ENCODE measurements at regions not wholly inside any gene's neighbourhood (a gene's known extent, or its start where the extent isn't known, plus 50 kb on each side); places are given as distances from the start of the nearest gene placed in this dataset.
"Not testable (repeated sequence)": the region's sequence is repeated elsewhere in the genome, so short reads cannot be mapped to it uniquely, and the experiment has no call there.

DNA sequence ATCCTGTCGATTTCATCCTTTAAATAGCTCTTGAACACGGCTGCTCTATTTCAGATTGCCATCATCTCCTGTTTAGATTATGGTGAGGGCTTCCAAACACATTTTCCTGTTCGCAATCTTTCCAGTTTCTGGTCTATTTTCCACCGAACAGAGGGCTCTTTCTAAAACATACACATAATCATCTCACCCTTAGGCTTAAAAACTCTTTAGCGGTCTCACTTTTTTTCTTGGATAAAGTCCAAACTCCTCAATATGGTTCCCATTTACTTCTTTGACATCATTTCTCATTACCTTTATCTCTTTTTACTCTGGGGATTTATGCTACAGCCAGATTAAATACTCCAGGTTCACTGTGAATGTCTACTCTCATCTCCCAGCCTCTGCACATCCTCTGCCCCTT is 103.4 kb upstream of the STMND1 start:
- Histone ChIP-seq H3K27me3 (no peaks in the 10 kb centered on the region), H3K4me3 (no peak overlapping the region), H3K27ac (no peak overlapping the region), H3K36me3 (replicated peaks in 1 of 2) (no peaks in the 10 kb centered on the region), H3K4me1 (replicated peaks in 1 of 2) (no peaks in the 10 kb centered on the region), H3K9me3 (replicated peaks in 1 of 3) (no peaks in the 10 kb centered on the region)
- WGBS, 4 donors: 65 to 75% (median 69%) methylated on average over 5 of the region's 5 CpGs
- DNase-seq: no peak
- no peak for TF ChIP-seq POLR2A (IDR thresholded peaks at IDR 0.05)
- TF ChIP-seq, protein P1, sequence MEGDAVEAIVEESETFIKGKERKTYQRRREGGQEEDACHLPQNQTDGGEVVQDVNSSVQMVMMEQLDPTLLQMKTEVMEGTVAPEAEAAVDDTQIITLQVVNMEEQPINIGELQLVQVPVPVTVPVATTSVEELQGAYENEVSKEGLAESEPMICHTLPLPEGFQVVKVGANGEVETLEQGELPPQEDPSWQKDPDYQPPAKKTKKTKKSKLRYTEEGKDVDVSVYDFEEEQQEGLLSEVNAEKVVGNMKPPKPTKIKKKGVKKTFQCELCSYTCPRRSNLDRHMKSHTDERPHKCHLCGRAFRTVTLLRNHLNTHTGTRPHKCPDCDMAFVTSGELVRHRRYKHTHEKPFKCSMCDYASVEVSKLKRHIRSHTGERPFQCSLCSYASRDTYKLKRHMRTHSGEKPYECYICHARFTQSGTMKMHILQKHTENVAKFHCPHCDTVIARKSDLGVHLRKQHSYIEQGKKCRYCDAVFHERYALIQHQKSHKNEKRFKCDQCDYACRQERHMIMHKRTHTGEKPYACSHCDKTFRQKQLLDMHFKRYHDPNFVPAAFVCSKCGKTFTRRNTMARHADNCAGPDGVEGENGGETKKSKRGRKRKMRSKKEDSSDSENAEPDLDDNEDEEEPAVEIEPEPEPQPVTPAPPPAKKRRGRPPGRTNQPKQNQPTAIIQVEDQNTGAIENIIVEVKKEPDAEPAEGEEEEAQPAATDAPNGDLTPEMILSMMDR (IDR thresholded peaks at IDR 0.05): no peak
- intact Hi-C loops (cut with DNase I): no loop called here

DNA sequence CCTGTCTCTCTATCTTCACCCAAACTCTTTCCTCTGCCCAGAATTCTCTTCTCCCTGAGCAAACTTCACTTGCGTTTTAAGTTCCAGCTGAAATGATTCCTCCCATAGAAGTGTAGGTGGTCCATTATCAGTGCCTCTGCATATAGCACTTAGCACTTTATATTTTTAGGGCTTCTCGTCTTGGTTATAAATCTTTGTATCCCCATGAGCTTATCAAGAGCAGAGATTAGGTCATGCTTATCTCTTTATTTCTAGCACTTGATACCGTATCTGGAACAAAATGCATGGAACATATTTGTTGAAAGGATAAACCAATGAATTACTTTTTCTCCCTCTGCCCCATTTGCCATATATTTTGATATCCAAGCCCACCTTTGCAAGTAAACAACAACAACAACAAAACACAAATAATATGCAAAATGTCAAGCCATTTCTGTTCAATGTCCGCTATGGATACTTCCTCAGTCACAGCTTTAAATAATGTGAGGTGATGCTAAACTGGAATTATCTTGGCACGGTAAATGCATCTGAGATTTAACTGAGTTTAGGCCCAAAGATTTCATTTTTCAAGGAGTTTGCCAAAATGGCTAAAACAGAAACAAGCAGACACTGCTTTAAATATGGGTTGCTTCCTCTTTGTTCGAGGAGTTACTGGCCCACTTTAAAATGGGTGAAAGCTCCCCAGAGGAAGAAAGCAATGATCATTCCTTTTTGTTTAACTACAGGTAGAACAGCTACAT is 106.2 kb upstream of the STMND1 start:
- no peaks in the 10 kb centered on the region for H3K9me3 ChIP-seq (replicated peaks in 1 of 3)
- no peak overlapping the region for H3K4me3 ChIP-seq
- TF ChIP-seq, protein P1 (IDR thresholded peaks at IDR 0.05): no peak
- TF ChIP-seq POLR2A (IDR thresholded peaks at IDR 0.05): no peak
- intact Hi-C loops (cut with DNase I): no loop called here
- H3K4me1 ChIP-seq (replicated peaks in 1 of 2): no peaks in the 10 kb centered on the region
- H3K36me3 ChIP-seq (replicated peaks in 1 of 2): no peaks in the 10 kb centered on the region
- no peak for DNase-seq
- H3K27me3 ChIP-seq: no peaks in the 10 kb centered on the region
- H3K27ac ChIP-seq: no peak overlapping the region
- 65 to 68% (median 66%) methylated on average over 6 of the region's 6 CpGs for WGBS, 4 donors

DNA sequence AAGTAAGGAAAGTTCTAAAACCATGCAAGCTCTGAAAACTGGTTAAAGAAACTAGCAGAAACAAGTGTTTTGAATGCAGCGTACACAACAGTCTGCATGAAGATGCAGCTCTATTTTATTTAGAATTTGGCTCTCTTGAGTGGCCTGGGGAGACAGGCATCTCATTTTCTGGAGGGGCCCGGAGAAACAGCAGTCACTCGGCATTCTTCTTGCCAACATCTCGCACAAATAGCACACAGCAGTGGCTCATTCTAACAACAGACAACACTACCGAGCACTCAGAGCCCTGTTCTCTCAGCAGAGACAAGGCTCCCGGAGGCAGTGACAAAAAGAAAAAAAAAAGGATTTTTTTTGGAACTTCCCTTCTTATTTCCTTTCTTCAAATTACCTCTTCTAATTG is 108.5 kb upstream of the STMND1 start:
- Histone ChIP-seq H3K4me3 (no peak overlapping the region), H3K27ac (no peak overlapping the region), H3K36me3 (replicated peaks in 1 of 2) (no peaks in the 10 kb centered on the region), H3K9me3 (replicated peaks in 1 of 3) (no peaks in the 10 kb centered on the region), H3K27me3 (no peaks in the 10 kb centered on the region), H3K4me1 (replicated peaks in 1 of 2) (no peaks in the 10 kb centered on the region)
- no peak for DNase-seq
- no peak for TF ChIP-seq POLR2A (IDR thresholded peaks at IDR 0.05)
- TF ChIP-seq, protein P1 (IDR thresholded peaks at IDR 0.05): no peak
- WGBS, 4 donors: 68 to 82% (median 81%) methylated on average over 6 of the region's 6 CpGs
- intact Hi-C loops (cut with DNase I): no loop called here

DNA sequence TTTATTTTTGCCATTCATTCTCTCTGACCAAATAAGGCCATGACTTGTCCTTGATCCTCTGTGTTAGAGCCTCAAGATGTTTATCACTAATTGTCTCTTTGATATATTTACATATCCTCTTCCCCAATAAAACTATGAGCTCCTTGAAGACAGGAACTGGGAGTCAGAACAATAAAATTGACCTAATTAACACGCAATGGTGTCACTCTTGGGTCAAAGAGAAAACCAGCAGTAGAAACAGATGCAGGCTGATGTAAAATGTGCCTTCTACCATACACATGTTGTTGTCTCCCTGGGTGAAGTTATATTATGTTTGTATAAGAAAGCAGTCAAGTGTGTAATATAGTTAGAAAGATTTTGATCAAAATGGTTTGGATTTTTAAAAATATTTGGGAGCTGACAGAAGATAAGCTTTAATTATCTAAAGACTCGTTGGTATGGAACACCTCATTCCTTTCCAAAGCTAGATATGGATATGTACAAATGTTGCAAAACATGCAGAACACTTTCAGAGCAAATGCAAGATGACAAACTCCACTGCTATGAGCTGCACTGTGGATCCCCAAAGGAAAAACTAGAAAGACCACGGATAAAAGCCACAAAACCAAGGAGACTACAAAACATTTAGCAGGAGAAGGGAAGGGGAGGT is 109.7 kb upstream of the STMND1 start:
- H3K9me3 ChIP-seq (replicated peaks in 1 of 3): no peaks in the 10 kb centered on the region
- DNase-seq: no peak
- WGBS, 4 donors: 50 to 61% (median 55%) methylated on average over 3 of the region's 3 CpGs
- H3K4me3 ChIP-seq: no peak overlapping the region
- no peak overlapping the region for H3K27ac ChIP-seq
- no peaks in the 10 kb centered on the region for H3K27me3 ChIP-seq
- H3K4me1 ChIP-seq (replicated peaks in 1 of 2): no peaks in the 10 kb centered on the region
- H3K36me3 ChIP-seq (replicated peaks in 1 of 2): no peaks in the 10 kb centered on the region
- no peak for TF ChIP-seq POLR2A (IDR thresholded peaks at IDR 0.05)
- TF ChIP-seq, protein P1 (IDR thresholded peaks at IDR 0.05): no peak
- intact Hi-C loops (cut with DNase I): no loop called here

DNA sequence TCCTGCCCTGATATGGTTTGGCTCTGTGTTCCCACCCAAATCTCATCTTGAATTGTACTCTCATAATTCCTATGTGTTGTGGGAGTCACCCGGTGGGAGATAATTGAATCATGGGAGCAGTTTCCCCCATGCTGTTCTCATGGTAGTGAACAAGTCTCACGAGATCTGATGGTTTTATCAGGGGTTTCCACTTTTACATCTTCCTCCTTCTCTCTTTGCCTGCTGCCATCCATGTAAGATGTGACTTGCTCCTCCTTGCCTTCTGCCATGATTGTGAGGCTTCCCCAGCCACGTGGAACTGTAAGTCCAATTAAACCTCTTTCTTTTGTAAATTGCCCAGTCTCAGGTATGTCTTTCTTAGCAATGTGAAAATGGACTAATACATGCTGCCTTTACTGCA is 111.9 kb upstream of the STMND1 start:
- H3K36me3 ChIP-seq (replicated peaks in 1 of 2); H3K27ac ChIP-seq; DNase-seq; H3K4me3 ChIP-seq; H3K4me1 ChIP-seq (replicated peaks in 1 of 2); H3K9me3 ChIP-seq (replicated peaks in 1 of 3); H3K27me3 ChIP-seq; intact Hi-C loops (cut with DNase I): not testable (repeated sequence)
- 64 to 86% (median 78%) methylated on average over 3 of the region's 3 CpGs for WGBS, 4 donors

Measured in adrenal gland (tissue), 9 donors.